Astrocyte (in vitro differentiated cells and primary cell): ENCODE measurements at regions not wholly inside any gene's neighbourhood (a gene's known extent, or its start where the extent isn't known, plus 50 kb on each side); places are given as distances from the start of the nearest gene placed in this dataset.

Source experiments
- EZH2 ChIP-seq: IDR thresholded peaks from 2 replicates; pipeline ENCODE4 v1.6.1; 2012; ENCODE audit warnings: mild to moderate bottlenecking, low read length, inconsistent platforms; ENCODE audit not compliant: insufficient read depth
- TF ChIP-seq, protein P1 (sequence below): IDR thresholded peaks from 2 replicates; pipeline ENCODE4 v1.5.1; 2011; ENCODE audit warnings: low read depth, mild to moderate bottlenecking, inconsistent platforms, low read length, moderate library complexity; ENCODE audit not compliant: insufficient read depth

DNA sequence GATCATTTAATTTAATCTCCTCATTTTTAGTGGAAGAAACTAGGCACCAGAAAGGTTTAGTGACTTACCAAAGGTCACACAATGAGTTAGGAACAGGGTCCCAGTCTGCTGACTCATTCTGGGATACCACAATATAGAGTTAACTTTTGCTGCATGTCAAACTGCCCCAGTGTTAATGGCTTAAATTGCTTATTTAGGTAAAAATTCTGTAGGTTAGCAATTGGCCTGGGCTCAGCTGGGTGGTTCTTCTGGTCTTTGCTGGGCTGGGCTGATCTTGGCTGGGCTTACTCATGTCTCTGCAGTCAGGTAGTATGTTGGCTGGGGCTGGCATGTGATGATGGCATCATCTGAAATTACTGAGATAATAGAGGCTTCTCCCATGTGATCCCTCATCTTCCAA lies 111.6 kb downstream of the EMX2 start:
- TF ChIP-seq, protein P1, sequence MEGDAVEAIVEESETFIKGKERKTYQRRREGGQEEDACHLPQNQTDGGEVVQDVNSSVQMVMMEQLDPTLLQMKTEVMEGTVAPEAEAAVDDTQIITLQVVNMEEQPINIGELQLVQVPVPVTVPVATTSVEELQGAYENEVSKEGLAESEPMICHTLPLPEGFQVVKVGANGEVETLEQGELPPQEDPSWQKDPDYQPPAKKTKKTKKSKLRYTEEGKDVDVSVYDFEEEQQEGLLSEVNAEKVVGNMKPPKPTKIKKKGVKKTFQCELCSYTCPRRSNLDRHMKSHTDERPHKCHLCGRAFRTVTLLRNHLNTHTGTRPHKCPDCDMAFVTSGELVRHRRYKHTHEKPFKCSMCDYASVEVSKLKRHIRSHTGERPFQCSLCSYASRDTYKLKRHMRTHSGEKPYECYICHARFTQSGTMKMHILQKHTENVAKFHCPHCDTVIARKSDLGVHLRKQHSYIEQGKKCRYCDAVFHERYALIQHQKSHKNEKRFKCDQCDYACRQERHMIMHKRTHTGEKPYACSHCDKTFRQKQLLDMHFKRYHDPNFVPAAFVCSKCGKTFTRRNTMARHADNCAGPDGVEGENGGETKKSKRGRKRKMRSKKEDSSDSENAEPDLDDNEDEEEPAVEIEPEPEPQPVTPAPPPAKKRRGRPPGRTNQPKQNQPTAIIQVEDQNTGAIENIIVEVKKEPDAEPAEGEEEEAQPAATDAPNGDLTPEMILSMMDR: no peak
- no peak for TF ChIP-seq EZH2
